HEK293 (cell line): ENCODE measurements at regions not wholly inside any gene's neighbourhood (a gene's known extent, or its start where the extent isn't known, plus 50 kb on each side); places are given as distances from the start of the nearest gene placed in this dataset.

ENCODE experiments used
- CTCF ChIA-PET: fragments of 350-600 bp; formaldehyde crosslinking; extraction: SDS; loops from one replicate; lab custom pipeline; 2021; ENCODE audit warnings: antibody characterized with exemption; lab: Yijun Ruan, JAX
- POLR2A ChIA-PET: fragments of 300-600 bp; formaldehyde crosslinking; extraction: SDS; loops from one replicate; lab custom pipeline; 2020; ENCODE audit warnings: antibody characterized with exemption, inconsistent platforms; lab: Yijun Ruan, JAX
- H3K27ac ChIP-seq: fragments of 200-500 bp; sonication (Bioruptor generic); 2 replicates; pipeline ENCODE4 v1.5.1; 2014; ENCODE audit warnings: low read depth, low read length, control low read depth, inconsistent platforms; ENCODE audit errors: extremely low read depth
- H3K36me3 ChIP-seq, 2 experiments: fragments of 200-500 bp in 1 of 2; sonication (Bioruptor generic) in 1 of 2; 1 replicate in 1 of 2; 2 replicates in 1 of 2; pipeline ENCODE4 v1.5.1; 2014 to 2017; ENCODE audit warnings: inconsistent platforms in 2 of 2, low read length in 2 of 2; ENCODE audit not compliant: control insufficient read depth in 2 of 2, insufficient read depth in 1 of 2
- H3K4me1 ChIP-seq: fragments of 200-500 bp; sonication (Bioruptor generic); 2 replicates; pipeline ENCODE4 v1.5.1; 2014; ENCODE audit warnings: mild to moderate bottlenecking, low read length, inconsistent platforms; ENCODE audit not compliant: control insufficient read depth, insufficient read depth
- H3K4me3 ChIP-seq: 2 replicates; pipeline ENCODE4 v1.5.1; 2011; ENCODE audit warnings: low read depth, mild to moderate bottlenecking, control low read depth, low read length, moderate library complexity
- H3K9me3 ChIP-seq: fragments of 200-500 bp; sonication (Bioruptor generic); 2 replicates; pipeline ENCODE4 v1.5.1; 2014; ENCODE audit warnings: low read depth, low read length, inconsistent platforms; ENCODE audit not compliant: control insufficient read depth, insufficient read depth
- PATZ1 ChIP-seq: fragments of 450-650 bp; formaldehyde crosslinking; IDR thresholded peaks from 2 replicates; pipeline ENCODE4 v1.5.1; 2016; ENCODE audit warnings: missing biosample characterization, missing genetic modification characterization
- PBX3 ChIP-seq: sonication (generic); formaldehyde crosslinking; IDR thresholded peaks from 2 replicates; pipeline ENCODE4 v1.8.1; 2022; ENCODE audit warnings: mild to moderate bottlenecking, moderate library complexity, missing genetic modification reagents
- SCRT2 ChIP-seq: fragments of 450-650 bp; formaldehyde crosslinking; IDR thresholded peaks from 2 replicates; pipeline ENCODE4 v1.5.1; 2016; ENCODE audit warnings: missing biosample characterization, missing genetic modification characterization
- YY1 ChIP-seq: fragments of 450-650 bp; formaldehyde crosslinking; IDR thresholded peaks from 2 replicates; pipeline ENCODE4 v1.5.1; 2018; ENCODE audit warnings: missing biosample characterization, missing genetic modification characterization
- ZBTB20 ChIP-seq: fragments of 450-650 bp; formaldehyde crosslinking; IDR thresholded peaks from 2 replicates; pipeline ENCODE4 v1.5.1; 2016; ENCODE audit warnings: missing biosample characterization, missing genetic modification characterization
- ZNF10 ChIP-seq: fragments of 450-650 bp; formaldehyde crosslinking; IDR thresholded peaks from 2 replicates; pipeline ENCODE4 v1.5.1; 2017; ENCODE audit warnings: missing biosample characterization, missing genetic modification characterization
- ZNF18 ChIP-seq: fragments of 450-650 bp; formaldehyde crosslinking; IDR thresholded peaks from 2 replicates; pipeline ENCODE4 v1.5.1; 2016; ENCODE audit warnings: missing biosample characterization, missing genetic modification characterization
- ZNF48 ChIP-seq: fragments of 450-650 bp; formaldehyde crosslinking; IDR thresholded peaks from 2 replicates; pipeline ENCODE4 v1.5.1; 2016; ENCODE audit warnings: missing biosample characterization, missing genetic modification characterization
- ZNF514 ChIP-seq: fragments of 450-650 bp; formaldehyde crosslinking; IDR thresholded peaks from 2 replicates; pipeline ENCODE4 v1.5.1; 2016; ENCODE audit warnings: missing biosample characterization, missing genetic modification characterization
- ZNF521 ChIP-seq: fragments of 450-650 bp; formaldehyde crosslinking; IDR thresholded peaks from 2 replicates; pipeline ENCODE4 v1.5.1; 2017; ENCODE audit warnings: missing biosample characterization, mild to moderate bottlenecking, missing genetic modification characterization
- ZNF610 ChIP-seq: fragments of 450-650 bp; formaldehyde crosslinking; IDR thresholded peaks from 2 replicates; pipeline ENCODE4 v1.5.1; 2016; ENCODE audit warnings: missing biosample characterization, missing genetic modification characterization, borderline replicate concordance
- ZNF624 ChIP-seq: fragments of 450-650 bp; formaldehyde crosslinking; IDR thresholded peaks from 2 replicates; pipeline ENCODE4 v1.5.1; 2017; ENCODE audit warnings: missing biosample characterization, missing genetic modification characterization
- ZNF645 ChIP-seq: fragments of 450-650 bp; formaldehyde crosslinking; IDR thresholded peaks from 2 replicates; pipeline ENCODE4; 2016; ENCODE audit warnings: missing biosample characterization, missing genetic modification characterization
- ZNF701 ChIP-seq: fragments of 450-650 bp; formaldehyde crosslinking; IDR thresholded peaks from 2 replicates; pipeline ENCODE4 v1.5.1; 2016; ENCODE audit warnings: missing biosample characterization, missing genetic modification characterization
- ZNF76 ChIP-seq: fragments of 450-650 bp; formaldehyde crosslinking; IDR thresholded peaks from 2 replicates; pipeline ENCODE4; 2016; ENCODE audit warnings: low read depth, missing biosample characterization, missing genetic modification characterization, borderline replicate concordance
- TF ChIP-seq, protein P1 (sequence below): fragments of 450-650 bp; formaldehyde crosslinking; IDR thresholded peaks from 2 replicates; pipeline ENCODE4 v1.5.1; 2017; ENCODE audit warnings: missing biosample characterization, missing genetic modification characterization
- TF ChIP-seq, protein P2 (sequence below): fragments of 450-650 bp; formaldehyde crosslinking; IDR thresholded peaks from 2 replicates; pipeline ENCODE4 v1.5.1; 2016; ENCODE audit warnings: missing biosample characterization, missing genetic modification characterization
- TF ChIP-seq, protein P3 (sequence below): fragments of 450-650 bp; formaldehyde crosslinking; IDR thresholded peaks from 2 replicates; pipeline ENCODE4 v1.5.1; 2016; ENCODE audit warnings: missing biosample characterization, missing genetic modification characterization

DNA sequence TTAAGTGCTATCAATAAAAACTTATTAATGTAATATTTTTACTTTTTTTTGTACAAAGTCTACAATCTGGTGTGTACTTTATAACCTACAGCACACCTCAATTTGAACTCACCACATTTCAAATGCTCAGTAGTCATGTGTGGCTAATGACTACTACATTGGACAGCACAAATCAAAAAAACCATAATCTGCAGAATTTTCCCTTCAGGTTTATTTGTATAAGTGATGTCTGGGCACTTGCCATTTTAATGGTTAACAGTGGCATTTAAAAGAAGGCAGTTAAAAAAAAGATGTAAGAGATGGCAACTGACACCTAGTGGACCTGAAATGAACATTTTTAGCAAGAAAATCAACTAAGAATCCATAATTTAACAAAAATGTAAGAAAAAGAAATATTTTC is 124.6 kb upstream of the NRBF2 start:
- no peaks in the 10 kb centered on the region for H3K9me3 ChIP-seq
- no peak overlapping the region for H3K27ac ChIP-seq
- CTCF ChIA-PET = interaction anchor here (0.7 kb wide), 1 partner anchor 12 kb away, joined by 3 read pairs; no protein-coding TSS in a partner anchor
- no peak for TF ChIP-seq ZNF514 (tag by site-specific recombination)
- no peak for TF ChIP-seq PBX3
- TF ChIP-seq ZNF610 (tag by site-specific recombination) = no peak
- no peak for TF ChIP-seq ZNF701 (tag by site-specific recombination)
- TF ChIP-seq ZNF521 (tag by site-specific recombination) = no peak
- TF ChIP-seq SCRT2 (tag by site-specific recombination) = no peak
- TF ChIP-seq, all 188 proteins: peak for 0
- Histone ChIP-seq H3K4me3 (no peak overlapping the region), H3K36me3 (no peaks in the 10 kb centered on the region), H3K4me1 (no peaks in the 10 kb centered on the region)
- POLR2A ChIA-PET = no interaction called here

GRCh38 chr10:63007112-63007511 is 126.0 kb upstream of the NRBF2 start:
- TF ChIP-seq, protein P1, sequence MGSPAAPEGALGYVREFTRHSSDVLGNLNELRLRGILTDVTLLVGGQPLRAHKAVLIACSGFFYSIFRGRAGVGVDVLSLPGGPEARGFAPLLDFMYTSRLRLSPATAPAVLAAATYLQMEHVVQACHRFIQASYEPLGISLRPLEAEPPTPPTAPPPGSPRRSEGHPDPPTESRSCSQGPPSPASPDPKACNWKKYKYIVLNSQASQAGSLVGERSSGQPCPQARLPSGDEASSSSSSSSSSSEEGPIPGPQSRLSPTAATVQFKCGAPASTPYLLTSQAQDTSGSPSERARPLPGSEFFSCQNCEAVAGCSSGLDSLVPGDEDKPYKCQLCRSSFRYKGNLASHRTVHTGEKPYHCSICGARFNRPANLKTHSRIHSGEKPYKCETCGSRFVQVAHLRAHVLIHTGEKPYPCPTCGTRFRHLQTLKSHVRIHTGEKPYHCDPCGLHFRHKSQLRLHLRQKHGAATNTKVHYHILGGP (tag by site-specific recombination) = no peak
- no peak for TF ChIP-seq ZNF645
- TF ChIP-seq PATZ1 (tag by site-specific recombination) = no peak
- TF ChIP-seq ZNF48 (tag by site-specific recombination) = no peak
- TF ChIP-seq ZNF624 (tag by site-specific recombination) = no peak
- TF ChIP-seq ZNF76 (tag by site-specific recombination) = no peak
- TF ChIP-seq ZNF701 (tag by site-specific recombination) = no peak
- TF ChIP-seq ZBTB20 (tag by site-specific recombination) = no peak
- TF ChIP-seq ZNF10 (tag by site-specific recombination) = no peak
- no peaks in the 10 kb centered on the region for H3K4me1 ChIP-seq
- no peaks in the 10 kb centered on the region for H3K9me3 ChIP-seq
- no peaks in the 10 kb centered on the region for H3K36me3 ChIP-seq
- CTCF ChIA-PET = no interaction called here
- no peak overlapping the region for H3K4me3 ChIP-seq
- POLR2A ChIA-PET = no interaction called here
- no peak overlapping the region for H3K27ac ChIP-seq

- CTCF ChIA-PET = interaction anchor here (0.6 kb wide), 1 partner anchor 79 kb away, joined by 3 read pairs; no protein-coding TSS in a partner anchor
- H3K4me3 ChIP-seq = no peak overlapping the region
- no peaks in the 10 kb centered on the region for H3K9me3 ChIP-seq
- POLR2A ChIA-PET = no interaction called here
- no peaks in the 10 kb centered on the region for H3K36me3 ChIP-seq
- no peaks in the 10 kb centered on the region for H3K4me1 ChIP-seq
- no peak overlapping the region for H3K27ac ChIP-seq
- TF ChIP-seq, protein P2, sequence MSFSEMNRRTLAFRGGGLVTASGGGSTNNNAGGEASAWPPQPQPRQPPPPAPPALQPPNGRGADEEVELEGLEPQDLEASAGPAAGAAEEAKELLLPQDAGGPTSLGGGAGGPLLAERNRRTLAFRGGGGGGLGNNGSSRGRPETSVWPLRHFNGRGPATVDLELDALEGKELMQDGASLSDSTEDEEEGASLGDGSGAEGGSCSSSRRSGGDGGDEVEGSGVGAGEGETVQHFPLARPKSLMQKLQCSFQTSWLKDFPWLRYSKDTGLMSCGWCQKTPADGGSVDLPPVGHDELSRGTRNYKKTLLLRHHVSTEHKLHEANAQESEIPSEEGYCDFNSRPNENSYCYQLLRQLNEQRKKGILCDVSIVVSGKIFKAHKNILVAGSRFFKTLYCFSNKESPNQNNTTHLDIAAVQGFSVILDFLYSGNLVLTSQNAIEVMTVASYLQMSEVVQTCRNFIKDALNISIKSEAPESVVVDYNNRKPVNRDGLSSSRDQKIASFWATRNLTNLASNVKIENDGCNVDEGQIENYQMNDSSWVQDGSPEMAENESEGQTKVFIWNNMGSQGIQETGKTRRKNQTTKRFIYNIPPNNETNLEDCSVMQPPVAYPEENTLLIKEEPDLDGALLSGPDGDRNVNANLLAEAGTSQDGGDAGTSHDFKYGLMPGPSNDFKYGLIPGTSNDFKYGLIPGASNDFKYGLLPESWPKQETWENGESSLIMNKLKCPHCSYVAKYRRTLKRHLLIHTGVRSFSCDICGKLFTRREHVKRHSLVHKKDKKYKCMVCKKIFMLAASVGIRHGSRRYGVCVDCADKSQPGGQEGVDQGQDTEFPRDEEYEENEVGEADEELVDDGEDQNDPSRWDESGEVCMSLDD (tag by site-specific recombination) = no peak
- TF ChIP-seq ZNF18 (tag by site-specific recombination) = no peak
- TF ChIP-seq YY1 (tag by site-specific recombination) = no peak
- TF ChIP-seq, protein P3, sequence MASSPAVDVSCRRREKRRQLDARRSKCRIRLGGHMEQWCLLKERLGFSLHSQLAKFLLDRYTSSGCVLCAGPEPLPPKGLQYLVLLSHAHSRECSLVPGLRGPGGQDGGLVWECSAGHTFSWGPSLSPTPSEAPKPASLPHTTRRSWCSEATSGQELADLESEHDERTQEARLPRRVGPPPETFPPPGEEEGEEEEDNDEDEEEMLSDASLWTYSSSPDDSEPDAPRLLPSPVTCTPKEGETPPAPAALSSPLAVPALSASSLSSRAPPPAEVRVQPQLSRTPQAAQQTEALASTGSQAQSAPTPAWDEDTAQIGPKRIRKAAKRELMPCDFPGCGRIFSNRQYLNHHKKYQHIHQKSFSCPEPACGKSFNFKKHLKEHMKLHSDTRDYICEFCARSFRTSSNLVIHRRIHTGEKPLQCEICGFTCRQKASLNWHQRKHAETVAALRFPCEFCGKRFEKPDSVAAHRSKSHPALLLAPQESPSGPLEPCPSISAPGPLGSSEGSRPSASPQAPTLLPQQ (tag by site-specific recombination) = no peak
Measured at GRCh38 chr10:63005246-63005645, 127.9 kb upstream of the NRBF2 start.
